HG03571 (cell line): ENCODE measurements at regions not wholly inside any gene's neighbourhood (a gene's known extent, or its start where the extent isn't known, plus 50 kb on each side); places are given as distances from the start of the nearest gene placed in this dataset.
"Not testable (repeated sequence)": the region's sequence is repeated elsewhere in the genome, so short reads cannot be mapped to it uniquely, and the experiment has no call there.

Experiments used
- ATAC-seq: cut with Tn5 transposase; IDR thresholded peaks from one replicate; pipeline ENCODE4 v1.9.1; 2021; ENCODE audit not compliant: unreplicated experiment

DNA sequence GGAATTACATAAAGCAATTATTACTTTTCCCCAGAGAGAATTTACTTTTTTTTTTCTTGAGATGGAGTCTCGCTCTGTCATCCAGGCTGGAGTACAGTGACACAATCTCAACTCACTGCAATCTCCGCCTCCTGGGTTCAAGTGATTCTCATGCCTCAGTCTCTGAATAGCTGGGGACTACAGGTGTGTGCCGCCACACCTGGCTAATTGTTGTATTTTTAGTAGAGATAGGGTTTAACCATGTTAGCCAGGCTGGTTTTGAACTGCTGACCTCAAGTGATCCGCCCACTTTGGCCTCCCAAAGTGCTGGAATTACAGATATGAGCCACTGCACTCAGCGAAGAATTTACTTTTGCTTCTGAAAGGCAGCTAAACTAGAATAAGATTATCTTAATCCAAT is 181.6 kb downstream of the DLEU7 start:
- ATAC-seq, result not testable (repeated sequence)

DNA sequence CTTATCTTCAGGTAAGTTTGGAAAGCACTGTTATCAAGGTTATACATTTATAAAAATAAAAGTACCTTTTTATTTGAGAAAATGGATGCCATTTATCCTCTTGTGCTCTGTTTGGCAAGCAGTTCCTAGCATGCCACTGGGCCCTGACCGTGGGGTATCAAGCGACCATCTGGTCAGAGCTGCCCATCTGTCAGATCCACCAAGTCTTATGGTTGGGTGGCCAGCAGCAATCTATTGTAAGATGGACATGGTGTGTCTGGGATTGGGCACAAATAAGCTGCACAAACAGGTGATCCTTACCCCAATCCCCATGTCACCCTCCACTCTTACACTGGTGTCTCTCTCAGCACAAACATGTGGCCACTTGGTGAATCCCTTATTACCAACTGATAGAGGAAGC is 178.5 kb downstream of the DLEU7 start:
- no peak for ATAC-seq

GRCh38 chr13:50668049-50668448 is 175.4 kb downstream of the DLEU7 start:
- no peak for ATAC-seq

GRCh38 chr13:50668691-50669271 is 174.7 kb downstream of the DLEU7 start:
- ATAC-seq, result no peak

DNA sequence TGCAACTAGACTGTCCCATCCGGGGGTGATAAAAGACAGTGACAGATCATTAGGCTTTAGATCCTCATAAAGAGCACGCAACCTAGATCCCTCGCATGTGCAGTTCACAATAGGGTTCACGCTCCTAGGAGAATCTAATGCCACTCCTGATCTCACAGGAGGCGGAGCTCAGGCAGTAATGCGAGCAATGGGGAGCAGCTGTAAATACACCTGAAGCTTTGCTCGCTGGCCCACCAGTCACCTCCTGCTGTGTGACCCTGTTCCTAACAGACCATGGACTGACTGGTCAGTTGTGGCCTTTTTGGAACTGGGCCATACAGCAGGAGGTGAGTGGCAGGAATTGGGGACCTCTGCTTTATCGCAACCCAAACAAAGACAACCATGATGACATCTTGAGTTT is 173.2 kb downstream of the DLEU7 start:
- ATAC-seq, result no peak

DNA sequence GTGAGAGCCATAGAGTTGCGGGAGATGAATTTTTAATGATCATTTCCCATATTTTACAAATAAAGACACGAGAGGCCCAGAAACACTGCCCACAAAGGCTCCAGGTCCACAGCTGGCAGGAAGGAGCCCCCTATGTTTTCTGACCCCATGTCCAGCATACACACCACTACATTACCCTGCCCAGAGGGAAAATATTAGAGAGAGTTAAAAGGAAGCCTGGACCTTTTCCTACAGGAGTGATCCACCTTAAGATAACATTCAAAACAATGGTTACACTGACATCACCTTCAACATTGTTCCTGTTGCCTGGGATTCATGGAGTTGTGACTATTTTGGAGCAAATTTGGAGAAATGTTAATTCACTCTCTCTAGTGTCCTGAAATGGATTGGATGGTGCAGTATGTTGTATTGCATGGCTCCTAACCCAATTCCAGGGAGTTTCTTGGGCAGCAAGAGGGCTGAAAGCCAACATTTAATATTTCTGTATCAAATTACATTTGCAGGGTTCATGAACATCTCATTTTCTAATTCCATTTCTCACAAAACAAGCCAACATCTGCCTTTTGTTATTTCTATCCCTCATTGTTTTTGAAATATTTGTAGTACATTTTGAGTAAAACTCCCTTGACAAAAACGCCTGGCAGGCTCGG is 172.5 kb downstream of the DLEU7 start:
- ATAC-seq, result no peak

DNA sequence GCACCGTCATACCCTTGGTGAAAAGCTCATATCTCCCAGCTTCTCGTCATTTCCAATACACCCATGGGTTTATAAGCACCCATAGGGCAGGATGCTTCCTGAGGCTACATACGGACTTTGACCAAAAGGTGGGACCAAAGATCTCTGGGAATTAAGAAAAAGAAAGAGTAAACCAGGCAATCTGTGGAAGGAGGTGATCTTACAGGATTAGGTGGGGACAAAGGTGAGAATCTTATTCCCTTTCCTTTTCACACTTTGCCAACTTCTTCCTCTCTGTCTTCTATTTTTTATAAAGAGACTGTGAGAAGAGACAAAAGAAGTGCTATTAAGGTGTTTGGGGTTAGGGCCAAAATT is 172.0 kb downstream of the DLEU7 start:
- ATAC-seq, result no peak

- ATAC-seq, result no peak
These were observed 171.5 kb downstream of the DLEU7 start for GRCh38 chr13:50672025-50672424.

DNA sequence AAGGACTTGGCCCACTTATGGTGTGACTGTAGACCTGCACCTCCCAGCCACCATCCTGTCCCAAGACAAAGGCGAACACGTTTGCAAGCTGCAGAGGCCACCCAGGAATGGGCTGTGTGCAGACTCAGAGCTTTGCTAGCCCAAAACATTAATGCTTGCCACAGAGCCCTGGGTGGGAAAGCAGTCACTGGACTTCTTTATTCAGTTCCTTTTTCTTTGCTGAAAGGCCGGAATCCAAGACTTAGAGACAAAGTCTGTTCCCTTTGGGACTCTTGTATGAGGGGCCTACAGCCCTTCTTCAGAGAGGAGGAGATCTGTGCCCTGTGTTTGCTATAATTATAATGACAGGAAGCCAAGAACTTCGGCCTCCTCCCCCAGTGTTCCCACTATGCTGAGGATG is 167.8 kb downstream of the DLEU7 start:
- ATAC-seq, result no peak

GRCh38 chr13:50676602-50677001 is 166.9 kb downstream of the DLEU7 start:
- no peak for ATAC-seq

DNA sequence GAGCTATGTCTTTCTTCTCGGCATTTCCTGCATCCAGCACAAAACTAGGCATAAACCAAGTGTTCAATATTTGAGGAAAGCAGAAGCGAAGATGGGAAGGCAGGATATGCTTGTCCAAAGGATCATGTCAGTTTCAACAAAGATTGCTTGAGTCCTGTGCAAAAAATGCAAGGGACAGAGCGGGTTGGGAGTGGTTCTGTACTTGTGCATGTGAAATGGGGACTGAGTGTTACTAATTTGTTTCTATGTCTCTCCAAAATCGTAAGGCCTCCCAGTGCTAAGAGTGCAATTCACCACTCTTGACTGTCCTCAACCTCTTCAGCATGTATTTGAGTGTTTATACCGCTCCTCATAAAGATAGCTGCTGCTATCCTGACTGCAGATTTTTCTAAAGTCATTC is 166.2 kb downstream of the DLEU7 start:
- no peak for ATAC-seq

- no peak for ATAC-seq
These were observed 165.6 kb downstream of the DLEU7 start for GRCh38 chr13:50677687-50678463.

DNA sequence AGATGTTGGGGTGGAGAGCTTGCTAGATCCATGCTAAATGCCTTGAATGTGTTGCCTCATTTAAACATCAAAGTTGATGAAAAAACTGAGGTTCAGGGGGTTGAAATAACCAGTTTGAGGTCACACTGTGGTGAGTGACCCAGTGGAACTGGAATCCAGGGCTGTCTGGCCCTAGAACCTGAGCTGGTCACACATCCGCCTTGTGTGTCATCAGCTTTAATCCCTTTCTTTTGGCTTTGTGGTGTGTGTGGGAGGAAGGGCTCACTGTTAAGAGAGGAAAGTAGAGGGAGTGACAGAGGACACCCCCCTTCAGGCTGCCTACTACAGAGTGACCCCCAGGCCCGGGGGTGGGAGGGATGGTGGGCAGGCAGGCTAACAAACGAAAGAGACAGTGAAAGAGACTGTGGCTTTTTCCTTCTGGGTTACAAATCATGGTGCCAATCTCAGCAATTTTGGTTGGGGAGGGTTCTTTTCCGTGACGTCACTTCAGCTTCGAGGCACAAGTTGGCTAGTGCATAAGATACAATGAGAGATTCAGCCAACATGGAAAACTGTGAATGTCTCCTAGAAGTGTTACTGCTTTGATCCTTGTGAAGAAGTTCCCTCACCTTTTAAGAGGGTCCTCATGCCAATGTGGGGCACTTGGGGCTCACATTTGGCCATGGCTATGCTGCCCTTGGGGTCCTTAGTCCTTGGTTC is 164.9 kb downstream of the DLEU7 start:
- ATAC-seq, result no peak

GRCh38 chr13:50679321-50679720 is 164.2 kb downstream of the DLEU7 start:
- ATAC-seq, result no peak

GRCh38 chr13:50682002-50682401 is 161.5 kb downstream of the DLEU7 start:
- ATAC-seq, result no peak

DNA sequence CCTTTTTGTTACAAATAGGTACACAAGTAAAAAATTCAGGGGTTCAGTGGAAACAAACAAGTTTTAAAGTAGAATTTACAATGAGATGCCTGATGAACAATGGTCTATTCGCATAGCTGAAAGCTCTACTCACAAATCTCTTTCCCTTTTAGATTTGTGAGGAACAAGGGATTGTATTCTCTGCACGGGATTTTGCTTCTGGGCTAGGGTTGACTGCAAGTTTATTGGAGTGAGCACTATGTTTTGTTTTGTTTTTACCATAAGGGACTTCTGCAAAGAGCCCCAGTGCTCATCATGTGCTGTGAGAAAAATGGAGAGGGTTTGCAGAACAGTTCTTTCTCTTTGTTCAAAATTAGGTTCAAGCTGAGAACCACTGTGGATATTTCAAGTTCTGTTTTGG is 160.5 kb downstream of the DLEU7 start:
- no peak for ATAC-seq

DNA sequence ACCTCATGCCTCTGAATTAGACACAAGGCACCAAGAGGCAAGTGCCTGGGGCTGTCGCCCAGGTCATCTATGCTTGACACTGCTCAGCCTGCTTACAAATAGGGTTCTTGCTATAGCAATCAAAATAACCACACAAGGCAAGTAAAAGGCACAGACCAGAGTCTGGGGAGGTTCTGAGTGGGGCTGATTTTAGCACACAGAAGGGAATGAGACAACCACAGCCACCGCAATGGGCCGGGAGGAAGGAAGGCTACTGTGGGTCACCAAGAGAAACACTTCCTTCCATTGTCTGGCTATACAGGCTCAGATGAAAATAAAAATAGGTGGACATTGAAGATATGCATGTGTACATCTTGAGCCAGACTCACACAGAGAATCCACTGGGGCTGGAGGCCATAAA is 159.1 kb downstream of the DLEU7 start:
- ATAC-seq, result no peak

DNA sequence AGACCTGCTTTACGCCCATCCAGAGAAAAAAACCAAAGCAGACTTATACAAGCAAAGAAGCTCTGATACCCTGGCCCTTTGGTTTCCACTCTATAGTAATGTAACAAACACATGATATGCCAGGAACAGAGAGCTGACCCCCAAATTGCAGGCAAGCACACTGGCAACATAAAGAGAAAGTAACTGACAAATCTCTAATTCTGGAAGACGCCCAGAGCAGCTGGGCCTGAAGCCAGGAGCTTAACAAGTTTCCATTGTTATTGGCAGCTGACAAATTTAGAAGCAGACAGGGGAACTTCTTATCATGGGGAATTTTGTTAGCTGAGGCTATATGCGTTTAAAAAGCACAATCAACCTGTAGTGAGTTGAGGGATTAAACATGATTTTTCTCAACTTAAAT is 158.0 kb downstream of the DLEU7 start:
- ATAC-seq, result no peak

DNA sequence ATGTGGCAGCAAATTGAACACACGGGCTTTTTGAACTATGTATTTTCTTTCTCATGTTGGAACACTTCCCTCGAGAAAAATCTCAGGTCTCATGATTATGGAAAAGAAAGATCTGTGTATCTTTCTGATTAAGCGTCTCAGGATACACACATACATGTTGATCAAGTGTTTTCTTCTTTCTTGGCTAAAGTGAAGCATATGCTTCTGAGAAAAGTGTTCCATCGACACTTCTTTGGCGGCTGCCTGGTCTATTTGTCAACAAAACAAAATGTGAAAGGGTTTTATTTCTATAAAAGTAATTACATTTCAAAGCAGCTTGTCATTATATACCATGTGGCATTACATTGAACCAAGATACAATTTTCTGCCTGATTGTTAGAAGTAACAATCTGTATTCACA is 157.5 kb downstream of the DLEU7 start:
- ATAC-seq, result no peak

GRCh38 chr13:50686551-50686950 is 156.9 kb downstream of the DLEU7 start:
- ATAC-seq, result no peak

GRCh38 chr13:50687545-50687944 is 155.9 kb downstream of the DLEU7 start:
- no peak for ATAC-seq

DNA sequence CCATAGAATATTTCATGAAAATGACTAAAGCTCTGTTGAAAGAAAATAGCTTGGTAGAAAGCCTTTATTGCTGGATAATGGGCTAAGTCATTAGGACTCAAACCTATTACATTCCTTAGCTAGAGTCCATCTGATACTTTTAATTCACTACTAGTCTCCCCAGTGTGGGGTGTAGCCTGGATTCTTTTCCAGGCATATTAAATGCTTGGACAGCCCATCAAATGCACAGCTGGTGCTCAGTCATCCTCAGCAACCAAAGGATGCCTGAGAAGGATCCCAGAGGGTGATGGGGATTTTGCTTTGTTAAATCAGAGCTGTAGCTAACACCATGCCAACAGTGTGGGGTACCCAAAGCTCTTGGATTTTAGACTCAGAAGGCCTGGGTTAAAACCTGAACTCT is 153.5 kb downstream of the DLEU7 start:
- no peak for ATAC-seq
